Testis (tissue), 2 donors: ENCODE measurements at regions not wholly inside any gene's neighbourhood (a gene's known extent, or its start where the extent isn't known, plus 50 kb on each side); places are given as distances from the start of the nearest gene placed in this dataset.

Experiments used
- CTCF ChIP-seq, 3 experiments: fragments of 450-650 bp in 2 of 3; fragments of 200-600 bp in 1 of 3; sonication (generic) in 1 of 3; IDR thresholded peaks; one replicate each; pipeline ENCODE4 v1.5.1; 2016 to 2019; ENCODE audit warnings: antibody characterized with exemption in 3 of 3, mild to moderate bottlenecking in 2 of 3, moderate library complexity in 1 of 3
- POLR2A ChIP-seq: fragments of 450-650 bp; IDR thresholded peaks from one replicate; pipeline ENCODE4 v1.6.1; 2017; ENCODE audit warnings: antibody characterized with exemption, mild to moderate bottlenecking, moderate library complexity

GRCh38 chr16:51500306-51500705, 349.2 kb upstream of the SALL1 start:
- no peak for TF ChIP-seq POLR2A
- no peak for TF ChIP-seq CTCF (IDR thresholded peaks at IDR 0.05)
